Thoracic aorta (tissue), 2 donors: ENCODE measurements at regions not wholly inside any gene's neighbourhood (a gene's known extent, or its start where the extent isn't known, plus 50 kb on each side); places are given as distances from the start of the nearest gene placed in this dataset.
"Not testable (repeated sequence)": the region's sequence is repeated elsewhere in the genome, so short reads cannot be mapped to it uniquely, and the experiment has no call there.

ENCODE experiments used
- ATAC-seq: fragments of 150-250 bp; one replicate; pipeline ENCODE4 v1.8.0; 2017; ENCODE audit warnings: low read depth; ENCODE audit not compliant: insufficient number of reproducible peaks, low FRiP score
- DNase-seq: peaks from one replicate; pipeline ENCODE4 v3.0.0-alpha.2; 2020; ENCODE audit warnings: low spot score
- H3K27ac ChIP-seq, 2 donors: fragments of 200-600 bp; sonication (generic); 1 replicate in 1 of 2; 2 replicates in 1 of 2; pipeline ENCODE4 v1.5.1; 2016; ENCODE audit warnings: mild to moderate bottlenecking in 2 of 2, moderate library complexity in 2 of 2
- H3K27me3 ChIP-seq: fragments of 200-600 bp; sonication (generic); replicated peaks from 2 replicates; pipeline ENCODE4 v1.6.0; 2016; ENCODE audit warnings: mild to moderate bottlenecking; ENCODE audit not compliant: insufficient read depth
- H3K36me3 ChIP-seq: fragments of 200-600 bp; sonication (generic); one replicate; pipeline ENCODE4 v1.5.1; 2016
- H3K4me1 ChIP-seq, 2 donors: fragments of 200-600 bp; sonication (generic); 1 replicate in 1 of 2; 2 replicates in 1 of 2; pipeline versions ENCODE4 v1.5.1 to v1.6.0; 2016; ENCODE audit warnings: low read depth in 2 of 2, mild to moderate bottlenecking in 1 of 2; ENCODE audit not compliant: control insufficient read depth in 1 of 2
- H3K4me3 ChIP-seq: fragments of 200-600 bp; sonication (generic); 2 replicates; pipeline ENCODE4 v1.5.1; 2016; ENCODE audit warnings: mild to moderate bottlenecking
- H3K9me3 ChIP-seq: fragments of 200-600 bp; sonication (generic); 2 replicates; pipeline ENCODE4 v1.5.1; 2016
- TF ChIP-seq, protein P1 (sequence below): fragments of 200-600 bp; sonication (generic); IDR thresholded peaks from one replicate; pipeline ENCODE4 v1.5.1; 2019; ENCODE audit warnings: antibody characterized with exemption

DNA sequence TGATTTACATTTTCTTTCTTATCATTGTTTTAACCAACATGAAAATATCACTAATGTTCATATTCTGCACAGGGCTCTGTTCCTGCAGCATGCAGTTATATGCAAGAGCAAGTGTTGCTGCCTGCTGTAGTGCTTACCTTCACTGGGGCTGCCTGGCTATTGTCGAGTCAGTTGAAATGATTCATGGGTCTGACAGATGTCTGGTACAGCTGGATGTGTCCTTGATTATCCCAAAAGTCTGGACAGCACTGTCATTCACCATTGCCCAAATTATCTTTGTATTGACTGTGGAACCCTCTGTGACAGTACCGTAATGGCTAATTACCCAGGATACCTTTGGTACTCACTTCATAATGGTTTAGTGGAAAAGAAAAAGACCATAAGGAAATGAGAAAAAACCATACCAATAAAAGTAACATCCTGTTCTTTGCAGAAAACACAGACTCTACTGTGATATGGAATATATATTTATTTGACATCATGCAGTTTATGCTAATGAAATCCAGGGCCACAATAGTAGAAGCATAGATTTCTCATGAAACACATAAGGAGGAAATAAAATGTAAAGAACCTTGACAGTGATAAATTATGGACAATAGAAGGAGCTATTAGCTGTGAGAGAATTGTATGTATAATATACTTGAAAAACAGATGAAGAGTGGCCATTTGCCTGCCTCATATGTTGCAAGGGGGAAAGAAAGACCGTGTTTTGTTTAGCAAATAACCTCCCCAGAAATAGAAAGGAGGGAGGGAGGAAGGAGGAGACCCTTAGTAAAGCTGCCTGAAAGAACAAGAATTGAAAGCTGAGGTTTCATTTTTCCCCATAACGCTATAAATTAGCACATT is 249.8 kb upstream of the ATP5MC3 start:
- peaks cover 4% of the 10 kb centered on the region for H3K9me3 ChIP-seq
- DNase-seq (no peak), ATAC-seq (no peak)
- no peak overlapping the region for H3K4me3 ChIP-seq
- H3K4me1 ChIP-seq = no peaks in the 10 kb centered on the region
- H3K36me3 ChIP-seq = no peaks in the 10 kb centered on the region
- TF ChIP-seq, protein P1, sequence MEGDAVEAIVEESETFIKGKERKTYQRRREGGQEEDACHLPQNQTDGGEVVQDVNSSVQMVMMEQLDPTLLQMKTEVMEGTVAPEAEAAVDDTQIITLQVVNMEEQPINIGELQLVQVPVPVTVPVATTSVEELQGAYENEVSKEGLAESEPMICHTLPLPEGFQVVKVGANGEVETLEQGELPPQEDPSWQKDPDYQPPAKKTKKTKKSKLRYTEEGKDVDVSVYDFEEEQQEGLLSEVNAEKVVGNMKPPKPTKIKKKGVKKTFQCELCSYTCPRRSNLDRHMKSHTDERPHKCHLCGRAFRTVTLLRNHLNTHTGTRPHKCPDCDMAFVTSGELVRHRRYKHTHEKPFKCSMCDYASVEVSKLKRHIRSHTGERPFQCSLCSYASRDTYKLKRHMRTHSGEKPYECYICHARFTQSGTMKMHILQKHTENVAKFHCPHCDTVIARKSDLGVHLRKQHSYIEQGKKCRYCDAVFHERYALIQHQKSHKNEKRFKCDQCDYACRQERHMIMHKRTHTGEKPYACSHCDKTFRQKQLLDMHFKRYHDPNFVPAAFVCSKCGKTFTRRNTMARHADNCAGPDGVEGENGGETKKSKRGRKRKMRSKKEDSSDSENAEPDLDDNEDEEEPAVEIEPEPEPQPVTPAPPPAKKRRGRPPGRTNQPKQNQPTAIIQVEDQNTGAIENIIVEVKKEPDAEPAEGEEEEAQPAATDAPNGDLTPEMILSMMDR = no peak
- H3K27me3 ChIP-seq = no peaks in the 10 kb centered on the region
- no peak overlapping the region for H3K27ac ChIP-seq

DNA sequence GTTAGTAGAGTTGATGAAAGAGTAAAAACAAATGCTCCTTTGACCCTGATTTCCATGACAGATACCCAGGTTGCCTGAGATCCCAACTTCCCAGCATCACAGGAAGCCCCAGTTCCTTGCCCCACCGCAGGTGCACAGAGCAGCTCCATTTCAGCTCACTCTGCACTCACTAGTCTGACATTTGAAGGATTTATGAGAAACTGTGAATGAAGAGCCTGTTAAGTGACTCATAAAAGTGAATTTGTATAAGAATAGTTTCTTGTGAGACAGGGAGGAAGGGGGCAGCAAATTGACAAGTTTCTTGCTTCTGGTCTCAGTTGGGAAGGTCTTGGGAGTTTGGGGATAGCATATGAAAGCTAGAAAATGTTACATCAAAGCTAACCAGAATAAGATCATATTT is 248.7 kb upstream of the ATP5MC3 start:
- H3K27me3 ChIP-seq = no peaks in the 10 kb centered on the region
- H3K9me3 ChIP-seq = peaks cover 4% of the 10 kb centered on the region
- no peak for DNase-seq
- TF ChIP-seq, protein P1 = no peak
- no peaks in the 10 kb centered on the region for H3K36me3 ChIP-seq
- H3K27ac ChIP-seq = no peak overlapping the region
- no peaks in the 10 kb centered on the region for H3K4me1 ChIP-seq
- H3K4me3 ChIP-seq = no peak overlapping the region
- ATAC-seq = no peak

DNA sequence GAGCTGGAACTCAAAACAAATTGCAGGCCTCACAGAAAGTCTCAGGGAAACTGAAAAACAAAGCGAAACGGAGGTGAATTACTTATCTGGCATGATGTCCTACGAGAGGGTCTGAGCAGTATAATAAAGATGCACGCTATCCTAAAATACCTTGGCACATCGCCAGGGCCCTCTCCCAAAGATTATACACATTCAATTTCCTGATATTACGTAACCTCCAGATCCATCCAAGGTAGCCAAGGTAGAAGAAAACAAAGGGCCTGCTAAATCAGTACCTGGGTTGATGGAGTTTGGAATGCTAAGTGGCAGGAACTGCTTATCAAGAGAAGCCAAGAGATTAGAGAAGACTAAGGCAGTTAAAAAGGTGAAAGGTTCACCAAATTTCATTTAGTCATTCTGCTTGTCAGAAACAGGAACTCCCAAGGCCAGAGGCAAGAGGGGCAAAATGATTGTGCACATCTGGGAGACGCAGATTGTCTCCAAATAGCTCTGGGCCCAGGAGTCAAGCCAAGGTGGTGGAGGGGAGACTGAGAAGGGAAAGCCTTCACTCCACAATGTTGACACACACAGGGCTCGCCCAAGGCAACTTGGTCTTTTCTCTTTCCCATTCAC is 236.8 kb upstream of the ATP5MC3 start:
- no peak for DNase-seq
- no peak overlapping the region for H3K27ac ChIP-seq

DNA sequence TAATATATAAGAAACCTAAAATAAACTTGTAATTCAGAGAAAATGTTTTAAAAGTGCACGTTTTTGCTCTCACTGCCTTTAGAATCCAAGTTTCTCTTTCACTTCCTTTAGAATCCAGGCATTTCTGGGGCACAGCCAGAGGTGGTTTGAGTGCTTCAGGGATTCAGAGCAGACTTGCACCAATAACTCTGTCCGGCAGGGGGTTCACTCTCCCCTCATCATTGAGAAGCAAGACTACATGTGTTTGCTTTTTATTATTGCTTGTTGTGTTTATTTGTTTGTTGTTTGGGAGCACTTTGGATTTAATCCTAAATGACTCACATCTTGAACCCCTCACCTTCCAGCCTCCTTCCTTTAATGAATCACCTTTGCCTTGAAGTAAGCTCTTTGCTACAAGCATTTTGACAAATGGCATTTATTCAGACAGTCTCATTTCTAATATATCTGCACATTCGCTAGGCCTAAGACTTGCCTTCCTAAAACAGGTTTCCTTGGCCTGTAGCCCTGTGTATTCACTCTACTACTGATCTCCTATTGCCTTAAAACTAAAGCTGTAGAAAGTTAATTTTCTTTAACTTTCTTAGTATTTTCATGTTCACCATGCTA is 233.5 kb upstream of the ATP5MC3 start:
- H3K9me3 ChIP-seq = no peaks in the 10 kb centered on the region
- ATAC-seq (no peak), DNase-seq (no peak)
- TF ChIP-seq, protein P1 = peak; percentile 44
- H3K36me3 ChIP-seq = no peaks in the 10 kb centered on the region
- no peaks in the 10 kb centered on the region for H3K27me3 ChIP-seq
- H3K27ac ChIP-seq = no peak overlapping the region
- H3K4me3 ChIP-seq = no peak overlapping the region
- H3K4me1 ChIP-seq = no peaks in the 10 kb centered on the region

More for the DNA sequence above, 236.8 kb upstream of the ATP5MC3 start:
- Histone ChIP-seq H3K4me1 (no peaks in the 10 kb centered on the region), H3K4me3 (no peak overlapping the region), H3K27me3 (no peaks in the 10 kb centered on the region), H3K36me3 (no peaks in the 10 kb centered on the region), H3K9me3 (no peaks in the 10 kb centered on the region)
- TF ChIP-seq, protein P1 = no peak
- no peak for ATAC-seq

DNA sequence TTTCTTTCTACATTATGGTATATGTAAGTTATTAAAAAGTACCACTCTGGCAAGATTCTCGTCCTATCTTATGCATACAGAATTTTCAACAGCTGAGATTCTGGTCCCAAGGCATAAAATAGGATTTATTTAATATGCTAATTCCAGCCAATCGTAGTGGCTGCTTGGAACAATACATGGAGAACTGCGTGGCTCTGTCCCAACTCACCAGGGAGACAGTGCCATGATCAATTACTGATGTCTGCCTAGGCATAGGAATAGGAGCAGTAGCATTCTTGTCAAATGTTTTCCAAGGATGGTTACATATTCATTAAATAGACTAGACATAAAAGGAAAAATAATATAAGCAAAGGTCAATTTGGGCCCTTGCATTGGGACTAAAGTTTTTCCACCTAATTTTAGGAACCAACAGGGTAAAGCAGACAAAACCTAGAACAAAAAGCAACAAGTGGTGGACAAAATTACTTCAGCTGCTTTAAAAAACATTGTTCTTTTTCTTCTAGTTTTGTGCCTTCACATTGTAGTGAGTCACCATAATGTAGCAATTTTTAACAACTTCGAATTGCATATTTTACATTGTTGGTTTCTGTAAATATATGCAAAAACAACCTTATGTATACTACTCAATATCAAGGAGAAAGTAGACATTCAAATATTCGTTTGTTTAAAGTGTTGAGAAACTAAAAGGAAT is 232.8 kb upstream of the ATP5MC3 start:
- H3K4me3 ChIP-seq = no peak overlapping the region
- H3K4me1 ChIP-seq = no peaks in the 10 kb centered on the region
- TF ChIP-seq, protein P1 = no peak
- no peaks in the 10 kb centered on the region for H3K27me3 ChIP-seq
- ATAC-seq = no peak
- H3K27ac ChIP-seq = no peak overlapping the region
- no peak for DNase-seq
- H3K9me3 ChIP-seq = no peaks in the 10 kb centered on the region
- H3K36me3 ChIP-seq = no peaks in the 10 kb centered on the region

DNA sequence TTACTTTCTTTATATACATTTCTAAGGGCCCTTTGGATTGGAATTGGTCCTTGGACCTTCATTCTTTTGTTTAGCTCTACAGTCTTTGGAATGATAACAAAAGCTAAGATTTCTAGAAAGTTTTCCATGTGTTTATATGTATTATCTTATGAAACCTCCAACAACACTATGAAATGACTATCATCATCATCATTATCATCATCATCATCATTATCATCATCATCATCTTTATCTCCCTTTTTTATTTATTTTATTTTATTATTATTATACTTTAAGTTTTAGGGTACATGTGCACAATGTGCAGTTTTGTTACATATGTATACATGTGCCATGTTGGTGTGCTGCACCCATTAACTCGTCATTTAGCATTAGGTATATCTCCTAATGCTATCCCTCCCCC is 229.4 kb upstream of the ATP5MC3 start:
- H3K36me3 ChIP-seq, DNase-seq, H3K27me3 ChIP-seq, H3K4me3 ChIP-seq, H3K9me3 ChIP-seq, ATAC-seq, H3K27ac ChIP-seq, H3K4me1 ChIP-seq: not testable (repeated sequence)
